HL-60 (cell line): ENCODE measurements at regions not wholly inside any gene's neighbourhood (a gene's known extent, or its start where the extent isn't known, plus 50 kb on each side); places are given as distances from the start of the nearest gene placed in this dataset.

Experiments used
- DNase-seq, 2 experiments: peaks; one replicate each; pipeline ENCODE4 v3.0.0-alpha.2; 2010 to 2020; ENCODE audit warnings: low read depth in 1 of 2, low spot score in 1 of 2
- H3K27ac ChIP-seq: fragments of 250-450 bp; sonication (Bioruptor Pico); replicated peaks from 2 replicates; pipeline ENCODE4 v1.5.1; 2020; ENCODE audit warnings: mild to moderate bottlenecking, moderate library complexity
- H3K27me3 ChIP-seq: fragments of 250-450 bp; sonication (Bioruptor Pico); 2 replicates; pipeline ENCODE4 v1.5.1; 2021; ENCODE audit warnings: mild to moderate bottlenecking, moderate library complexity; ENCODE audit not compliant: insufficient read depth, poor library complexity, severe bottlenecking
- H3K4me3 ChIP-seq: replicated peaks from 2 replicates; pipeline ENCODE4 v1.5.1; 2011; ENCODE audit warnings: mild to moderate bottlenecking, control low read depth, low read length; ENCODE audit not compliant: insufficient read depth
- GABPA ChIP-seq: IDR thresholded peaks from 2 replicates; pipeline ENCODE4 v1.6.1; 2012; ENCODE audit warnings: low read depth
- POLR2AphosphoS5 ChIP-seq: IDR thresholded peaks from 2 replicates; pipeline ENCODE4 v1.6.1; 2012; ENCODE audit warnings: low read depth
- SPI1 ChIP-seq: IDR thresholded peaks from 2 replicates; pipeline ENCODE4 v1.6.1; 2012; ENCODE audit warnings: low read depth, mild to moderate bottlenecking, borderline replicate concordance
- TF ChIP-seq, protein P1 (sequence below): IDR thresholded peaks from 2 replicates; pipeline ENCODE4 v1.6.1; 2012; ENCODE audit warnings: low read depth; ENCODE audit not compliant: insufficient replicate concordance
- TF ChIP-seq, protein P2 (sequence below): IDR thresholded peaks from one replicate; pipeline ENCODE4 v1.5.1; 2011; ENCODE audit warnings: low read length, control low read depth, inconsistent platforms; ENCODE audit not compliant: insufficient read depth

DNA sequence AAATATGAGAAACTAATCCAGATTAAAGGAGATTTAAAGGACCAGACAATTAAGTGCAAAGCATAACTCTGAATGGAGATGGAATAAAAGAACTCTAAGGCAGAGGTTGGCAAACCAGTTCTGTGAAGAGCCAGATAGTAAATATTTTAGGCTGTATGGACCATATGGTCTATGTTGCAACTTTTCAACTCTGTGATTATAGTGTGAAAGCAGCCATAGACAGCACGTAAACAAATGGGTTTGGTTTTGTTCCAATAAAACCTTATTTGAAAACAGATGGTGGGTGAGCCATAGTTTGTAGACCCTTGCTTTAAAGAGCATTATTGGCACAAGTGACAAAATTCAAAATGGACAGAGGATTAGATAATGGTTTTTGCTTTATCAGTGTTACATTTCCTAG, 884.1 kb downstream of the CCSER2 start:
- no peak for DNase-seq
- H3K27ac ChIP-seq, result no peak overlapping the region

DNA sequence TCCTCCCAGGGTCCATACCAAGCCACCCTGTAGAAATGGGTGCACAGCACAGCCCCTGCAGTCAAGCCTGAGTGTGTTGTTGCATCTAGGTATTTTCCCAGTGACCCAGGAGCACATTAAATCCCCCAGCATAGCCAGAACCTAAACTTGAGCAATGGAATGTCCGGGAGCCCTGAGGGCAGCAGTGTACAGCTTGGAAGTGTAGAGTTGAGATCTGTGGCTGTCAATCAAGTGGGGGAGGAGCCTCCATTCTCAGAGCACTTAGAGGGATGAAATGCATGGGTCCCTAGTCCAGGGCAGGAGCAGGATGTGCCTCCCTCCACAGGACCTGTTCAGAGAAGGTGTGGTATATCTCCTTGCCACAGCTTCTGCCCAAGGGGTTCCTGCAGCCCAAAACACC, 885.1 kb downstream of the CCSER2 start:
- no peak for TF ChIP-seq SPI1
- TF ChIP-seq, protein P1, sequence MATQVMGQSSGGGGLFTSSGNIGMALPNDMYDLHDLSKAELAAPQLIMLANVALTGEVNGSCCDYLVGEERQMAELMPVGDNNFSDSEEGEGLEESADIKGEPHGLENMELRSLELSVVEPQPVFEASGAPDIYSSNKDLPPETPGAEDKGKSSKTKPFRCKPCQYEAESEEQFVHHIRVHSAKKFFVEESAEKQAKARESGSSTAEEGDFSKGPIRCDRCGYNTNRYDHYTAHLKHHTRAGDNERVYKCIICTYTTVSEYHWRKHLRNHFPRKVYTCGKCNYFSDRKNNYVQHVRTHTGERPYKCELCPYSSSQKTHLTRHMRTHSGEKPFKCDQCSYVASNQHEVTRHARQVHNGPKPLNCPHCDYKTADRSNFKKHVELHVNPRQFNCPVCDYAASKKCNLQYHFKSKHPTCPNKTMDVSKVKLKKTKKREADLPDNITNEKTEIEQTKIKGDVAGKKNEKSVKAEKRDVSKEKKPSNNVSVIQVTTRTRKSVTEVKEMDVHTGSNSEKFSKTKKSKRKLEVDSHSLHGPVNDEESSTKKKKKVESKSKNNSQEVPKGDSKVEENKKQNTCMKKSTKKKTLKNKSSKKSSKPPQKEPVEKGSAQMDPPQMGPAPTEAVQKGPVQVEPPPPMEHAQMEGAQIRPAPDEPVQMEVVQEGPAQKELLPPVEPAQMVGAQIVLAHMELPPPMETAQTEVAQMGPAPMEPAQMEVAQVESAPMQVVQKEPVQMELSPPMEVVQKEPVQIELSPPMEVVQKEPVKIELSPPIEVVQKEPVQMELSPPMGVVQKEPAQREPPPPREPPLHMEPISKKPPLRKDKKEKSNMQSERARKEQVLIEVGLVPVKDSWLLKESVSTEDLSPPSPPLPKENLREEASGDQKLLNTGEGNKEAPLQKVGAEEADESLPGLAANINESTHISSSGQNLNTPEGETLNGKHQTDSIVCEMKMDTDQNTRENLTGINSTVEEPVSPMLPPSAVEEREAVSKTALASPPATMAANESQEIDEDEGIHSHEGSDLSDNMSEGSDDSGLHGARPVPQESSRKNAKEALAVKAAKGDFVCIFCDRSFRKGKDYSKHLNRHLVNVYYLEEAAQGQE, result no peak
- TF ChIP-seq, protein P2, sequence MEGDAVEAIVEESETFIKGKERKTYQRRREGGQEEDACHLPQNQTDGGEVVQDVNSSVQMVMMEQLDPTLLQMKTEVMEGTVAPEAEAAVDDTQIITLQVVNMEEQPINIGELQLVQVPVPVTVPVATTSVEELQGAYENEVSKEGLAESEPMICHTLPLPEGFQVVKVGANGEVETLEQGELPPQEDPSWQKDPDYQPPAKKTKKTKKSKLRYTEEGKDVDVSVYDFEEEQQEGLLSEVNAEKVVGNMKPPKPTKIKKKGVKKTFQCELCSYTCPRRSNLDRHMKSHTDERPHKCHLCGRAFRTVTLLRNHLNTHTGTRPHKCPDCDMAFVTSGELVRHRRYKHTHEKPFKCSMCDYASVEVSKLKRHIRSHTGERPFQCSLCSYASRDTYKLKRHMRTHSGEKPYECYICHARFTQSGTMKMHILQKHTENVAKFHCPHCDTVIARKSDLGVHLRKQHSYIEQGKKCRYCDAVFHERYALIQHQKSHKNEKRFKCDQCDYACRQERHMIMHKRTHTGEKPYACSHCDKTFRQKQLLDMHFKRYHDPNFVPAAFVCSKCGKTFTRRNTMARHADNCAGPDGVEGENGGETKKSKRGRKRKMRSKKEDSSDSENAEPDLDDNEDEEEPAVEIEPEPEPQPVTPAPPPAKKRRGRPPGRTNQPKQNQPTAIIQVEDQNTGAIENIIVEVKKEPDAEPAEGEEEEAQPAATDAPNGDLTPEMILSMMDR, result no peak
- TF ChIP-seq GABPA, result no peak
- no peak for TF ChIP-seq POLR2AphosphoS5
- DNase-seq, result no peak
- Histone ChIP-seq H3K27me3 (no peaks in the 10 kb centered on the region), H3K27ac (no peak overlapping the region), H3K4me3 (no peak overlapping the region)

More for the DNA sequence above, 884.1 kb downstream of the CCSER2 start:
- no peak for TF ChIP-seq GABPA
- TF ChIP-seq, protein P1, result no peak
- no peak for TF ChIP-seq SPI1
- TF ChIP-seq, protein P2, result no peak
- TF ChIP-seq POLR2AphosphoS5, result no peak
- Histone ChIP-seq H3K27me3 (no peaks in the 10 kb centered on the region), H3K4me3 (no peak overlapping the region)

DNA sequence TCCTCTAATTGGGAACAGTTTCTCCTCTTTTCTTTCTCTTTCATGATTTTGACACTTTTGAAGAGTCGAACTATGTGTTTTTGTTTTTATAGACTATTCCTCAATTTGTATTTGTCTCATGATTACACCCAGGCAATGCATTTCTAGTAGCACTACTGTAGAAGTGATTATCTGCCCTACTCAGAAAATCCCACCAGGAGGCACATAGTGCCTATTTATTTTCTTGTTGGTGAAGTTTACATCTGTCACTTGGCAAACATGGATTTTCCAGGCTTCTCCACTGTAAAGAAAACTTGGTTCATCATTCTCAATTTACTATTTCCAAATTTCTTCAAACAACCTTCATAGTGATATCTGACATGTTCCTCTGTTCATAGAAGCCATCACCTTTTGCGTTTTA, 893.9 kb downstream of the CCSER2 start:
- DNase-seq, result no peak
- TF ChIP-seq GABPA (no peak), POLR2AphosphoS5 (no peak), SPI1 (no peak)
- TF ChIP-seq, protein P1, result no peak
- TF ChIP-seq, protein P2, result no peak
- Histone ChIP-seq H3K4me3 (no peak overlapping the region), H3K27me3 (no peaks in the 10 kb centered on the region), H3K27ac (no peak overlapping the region)
